GM23248 (cell line): ENCODE measurements at regions not wholly inside any gene's neighbourhood (a gene's known extent, or its start where the extent isn't known, plus 50 kb on each side); places are given as distances from the start of the nearest gene placed in this dataset.

Source experiments
- EZH2 ChIP-seq: fragments of 200-600 bp; sonication (generic); IDR thresholded peaks from 2 replicates; pipeline ENCODE4 v1.6.1; 2018; ENCODE audit warnings: antibody characterized with exemption, mild to moderate bottlenecking; ENCODE audit not compliant: insufficient read depth, poor library complexity, severe bottlenecking
- EZH2phosphoT487 ChIP-seq: fragments of 200-600 bp; sonication (generic); IDR thresholded peaks from 2 replicates; pipeline ENCODE4 v1.6.1; 2018; ENCODE audit warnings: antibody characterized with exemption, moderate library complexity, mild to moderate bottlenecking, low read depth; ENCODE audit not compliant: insufficient read depth

GRCh38 chr4:112840061-112840460, 203.1 kb downstream of the LARP7 start:
- no peak for TF ChIP-seq EZH2
- TF ChIP-seq EZH2phosphoT487 = no peak
